Breast epithelium (tissue), 3 donors: ENCODE measurements at regions not wholly inside any gene's neighbourhood (a gene's known extent, or its start where the extent isn't known, plus 50 kb on each side); places are given as distances from the start of the nearest gene placed in this dataset.

ENCODE experiments used
- POLR2A ChIP-seq: fragments of 450-650 bp; IDR thresholded peaks from one replicate; pipeline ENCODE4 v1.6.1; 2016; ENCODE audit warnings: antibody characterized with exemption, mild to moderate bottlenecking, moderate library complexity
- POLR2AphosphoS5 ChIP-seq, 3 donors: sonication (generic); formaldehyde crosslinking; IDR thresholded peaks; one replicate each; pipeline ENCODE4 v1.6.1; 2017; ENCODE audit warnings: antibody characterized with exemption in 3 of 3
- TF ChIP-seq, protein P1 (sequence below), 3 donors: fragments of 450-650 bp; IDR thresholded peaks; one replicate each; pipeline ENCODE4 v1.5.1; 2016 to 2017; ENCODE audit warnings: antibody characterized with exemption in 3 of 3, mild to moderate bottlenecking in 3 of 3, moderate library complexity in 3 of 3

GRCh38 chr6:146968041-146968760, 236.0 kb upstream of the STXBP5 start:
- TF ChIP-seq, protein P1, sequence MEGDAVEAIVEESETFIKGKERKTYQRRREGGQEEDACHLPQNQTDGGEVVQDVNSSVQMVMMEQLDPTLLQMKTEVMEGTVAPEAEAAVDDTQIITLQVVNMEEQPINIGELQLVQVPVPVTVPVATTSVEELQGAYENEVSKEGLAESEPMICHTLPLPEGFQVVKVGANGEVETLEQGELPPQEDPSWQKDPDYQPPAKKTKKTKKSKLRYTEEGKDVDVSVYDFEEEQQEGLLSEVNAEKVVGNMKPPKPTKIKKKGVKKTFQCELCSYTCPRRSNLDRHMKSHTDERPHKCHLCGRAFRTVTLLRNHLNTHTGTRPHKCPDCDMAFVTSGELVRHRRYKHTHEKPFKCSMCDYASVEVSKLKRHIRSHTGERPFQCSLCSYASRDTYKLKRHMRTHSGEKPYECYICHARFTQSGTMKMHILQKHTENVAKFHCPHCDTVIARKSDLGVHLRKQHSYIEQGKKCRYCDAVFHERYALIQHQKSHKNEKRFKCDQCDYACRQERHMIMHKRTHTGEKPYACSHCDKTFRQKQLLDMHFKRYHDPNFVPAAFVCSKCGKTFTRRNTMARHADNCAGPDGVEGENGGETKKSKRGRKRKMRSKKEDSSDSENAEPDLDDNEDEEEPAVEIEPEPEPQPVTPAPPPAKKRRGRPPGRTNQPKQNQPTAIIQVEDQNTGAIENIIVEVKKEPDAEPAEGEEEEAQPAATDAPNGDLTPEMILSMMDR (IDR thresholded peaks at IDR 0.05): no peak
- TF ChIP-seq POLR2A (no peak), POLR2AphosphoS5 (IDR thresholded peaks at IDR 0.05) (no peak)
